GM12892 (cell line): ENCODE measurements at regions not wholly inside any gene's neighbourhood (a gene's known extent, or its start where the extent isn't known, plus 50 kb on each side); places are given as distances from the start of the nearest gene placed in this dataset.

Source experiments
- DNase-seq: peaks from one replicate; pipeline ENCODE4 v3.0.0; 2011; ENCODE audit not compliant: insufficient read length
- FAIRE-seq: peaks from 2 replicates; lab custom pipeline; 2011; peaks lifted over from hg19 to GRCh38; lab: Jason Lieb, UNC
- POLR2A ChIP-seq: IDR thresholded peaks from 2 replicates; pipeline ENCODE4 v1.6.1; 2011; ENCODE audit warnings: low read depth, low read length, control low read depth
- POLR2AphosphoS5 ChIP-seq: IDR thresholded peaks from 2 replicates; pipeline ENCODE4 v1.6.1; 2011; ENCODE audit warnings: low read depth, low read length, control low read depth
- TAF1 ChIP-seq: IDR thresholded peaks from 2 replicates; pipeline ENCODE4 v1.6.1; 2011; ENCODE audit warnings: low read depth, mild to moderate bottlenecking, control low read depth, low read length, borderline replicate concordance

GRCh38 chr2:220980966-220981675, 591.0 kb downstream of the EPHA4 start:
- DNase-seq (no peak), FAIRE-seq (no peak)
- TF ChIP-seq POLR2AphosphoS5 (no peak), TAF1 (no peak), POLR2A (no peak)

- FAIRE-seq (no peak), DNase-seq (no peak)
- TF ChIP-seq TAF1 (no peak), POLR2A (no peak), POLR2AphosphoS5 (no peak)
These were observed 590.2 kb downstream of the EPHA4 start for GRCh38 chr2:220981926-220982325.

GRCh38 chr2:220985561-220985960, 586.5 kb downstream of the EPHA4 start:
- no peak for FAIRE-seq
- no peak for DNase-seq
- TF ChIP-seq POLR2AphosphoS5 (no peak), POLR2A (no peak), TAF1 (no peak)

- TF ChIP-seq TAF1: no peak
- TF ChIP-seq POLR2A: no peak
- TF ChIP-seq POLR2AphosphoS5: no peak
- DNase-seq (no peak), FAIRE-seq (no peak)
These were observed 584.3 kb downstream of the EPHA4 start for GRCh38 chr2:220987839-220988238.

- FAIRE-seq (no peak), DNase-seq (no peak)
These were observed 580.1 kb downstream of the EPHA4 start for GRCh38 chr2:220991972-220992371.

GRCh38 chr2:220994846-220995245, 577.3 kb downstream of the EPHA4 start:
- no peak for FAIRE-seq
- no peak for DNase-seq

More at GRCh38 chr2:220991972-220992371, 580.1 kb downstream of the EPHA4 start:
- no peak for TF ChIP-seq POLR2AphosphoS5
- TF ChIP-seq POLR2A: no peak
- no peak for TF ChIP-seq TAF1

GRCh38 chr2:220995581-220995980, 576.5 kb downstream of the EPHA4 start:
- FAIRE-seq (no peak), DNase-seq (no peak)
- TF ChIP-seq POLR2AphosphoS5: no peak
- no peak for TF ChIP-seq TAF1
- no peak for TF ChIP-seq POLR2A

More at GRCh38 chr2:220994846-220995245, 577.3 kb downstream of the EPHA4 start:
- TF ChIP-seq POLR2AphosphoS5: no peak
- TF ChIP-seq TAF1: no peak
- TF ChIP-seq POLR2A: no peak

GRCh38 chr2:220998156-220998555, 573.9 kb downstream of the EPHA4 start:
- no peak for DNase-seq
- TF ChIP-seq TAF1 (no peak), POLR2A (no peak), POLR2AphosphoS5 (no peak)
- FAIRE-seq: no peak

GRCh38 chr2:220999356-220999755, 572.7 kb downstream of the EPHA4 start:
- no peak for DNase-seq
- no peak for TF ChIP-seq POLR2AphosphoS5
- no peak for TF ChIP-seq POLR2A
- no peak for TF ChIP-seq TAF1
- FAIRE-seq: no peak

- FAIRE-seq: no peak
These were observed 570.7 kb downstream of the EPHA4 start for GRCh38 chr2:221001381-221001801.

GRCh38 chr2:221002101-221002685, 569.9 kb downstream of the EPHA4 start:
- FAIRE-seq: no peak
- no peak for DNase-seq
- TF ChIP-seq POLR2AphosphoS5: no peak
- no peak for TF ChIP-seq TAF1
- no peak for TF ChIP-seq POLR2A

More at GRCh38 chr2:221001381-221001801, 570.7 kb downstream of the EPHA4 start:
- DNase-seq: no peak
- no peak for TF ChIP-seq TAF1
- TF ChIP-seq POLR2AphosphoS5: no peak
- no peak for TF ChIP-seq POLR2A

GRCh38 chr2:221005338-221005737, 566.8 kb downstream of the EPHA4 start:
- no peak for FAIRE-seq
- TF ChIP-seq TAF1: no peak
- no peak for TF ChIP-seq POLR2AphosphoS5
- no peak for DNase-seq

- TF ChIP-seq POLR2AphosphoS5 (no peak), POLR2A (no peak), TAF1 (no peak)
These were observed 566.0 kb downstream of the EPHA4 start for GRCh38 chr2:221006084-221006483.

More at GRCh38 chr2:221006084-221006483, 566.0 kb downstream of the EPHA4 start:
- FAIRE-seq (no peak), DNase-seq (no peak)
